Effector memory CD8-positive, alpha-beta T cell (primary cell): ENCODE measurements at regions not wholly inside any gene's neighbourhood (a gene's known extent, or its start where the extent isn't known, plus 50 kb on each side); places are given as distances from the start of the nearest gene placed in this dataset.

Experiments used
- ATAC-seq: fragments of 150-1000 bp; cut with Tn5 transposase; replicated peaks from 2 replicates; pipeline ENCODE4 v1.10.0; 2021; ENCODE audit warnings: mild to moderate bottlenecking, moderate library complexity
- DNase-seq, 3 experiments: peaks; one replicate each; pipeline ENCODE4 v3.0.0; 2021
- H3K27ac Mint-ChIP-seq, 2 donors: one replicate each; pipeline ENCODE4 v1.8.0; 2022; ENCODE audit warnings: mild to moderate bottlenecking in 2 of 2, mixed read lengths in 2 of 2, moderate library complexity in 2 of 2
- H3K27me3 Mint-ChIP-seq, 2 donors: one replicate each; pipeline ENCODE4 v1.8.0; 2022; ENCODE audit warnings: mixed read lengths in 2 of 2
- H3K36me3 Mint-ChIP-seq: one replicate; pipeline ENCODE4 v1.8.0; 2022; ENCODE audit warnings: mild to moderate bottlenecking, moderate library complexity, mixed read lengths; ENCODE audit not compliant: insufficient read depth
- H3K4me1 Mint-ChIP-seq, 2 donors: one replicate each; pipeline ENCODE4 v1.8.0; 2022; ENCODE audit warnings: low read depth in 2 of 2, mixed read lengths in 2 of 2
- H3K4me3 Mint-ChIP-seq, 2 donors: one replicate each; pipeline ENCODE4 v1.8.0; 2022; ENCODE audit warnings: mild to moderate bottlenecking in 2 of 2, mixed read lengths in 2 of 2, moderate library complexity in 2 of 2
- H3K9me3 Mint-ChIP-seq, 2 donors: one replicate each; pipeline ENCODE4 v1.8.0; 2022; ENCODE audit warnings: mixed read lengths in 2 of 2

DNA sequence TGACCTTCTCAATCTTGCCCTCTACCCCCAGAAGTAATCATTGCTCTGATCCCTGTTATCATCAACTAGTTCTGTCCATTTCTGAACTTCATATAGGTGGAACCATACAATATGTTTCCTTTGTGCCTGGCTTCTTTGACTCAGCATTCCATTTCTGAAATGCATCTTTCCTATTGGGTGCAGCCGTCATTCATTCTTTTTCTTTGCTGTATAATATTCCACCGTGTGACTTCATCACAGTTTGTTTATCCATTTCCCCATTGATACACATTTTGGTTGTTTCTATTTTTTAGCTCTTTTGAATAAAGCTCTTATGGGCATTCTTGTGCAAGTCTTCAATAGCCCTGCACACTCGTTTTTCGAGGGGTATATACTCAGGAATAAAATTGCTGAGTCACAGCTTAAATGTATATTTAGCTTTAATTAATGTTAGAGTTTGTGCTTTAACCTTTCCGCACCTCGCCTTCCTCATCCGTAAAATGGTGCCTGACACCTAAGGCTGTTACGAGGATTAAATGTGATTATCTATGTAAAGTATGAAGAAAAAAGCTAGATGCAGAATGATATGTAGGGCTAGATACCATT lies 491.6 kb downstream of the MIAT start:
- Mint-ChIP-seq H3K4me1 (peaks cover 0 to 4% of the 10 kb centered on the region in 2 donors), H3K4me3 (no peak overlapping the region), H3K27ac (no peak overlapping the region), H3K27me3 (peaks cover 25 to 48% of the 10 kb centered on the region in 2 donors), H3K36me3 (no peaks in the 10 kb centered on the region), H3K9me3 (peaks cover 0 to 2% of the 10 kb centered on the region in 2 donors)
- no peak for DNase-seq
- no peak for ATAC-seq

DNA sequence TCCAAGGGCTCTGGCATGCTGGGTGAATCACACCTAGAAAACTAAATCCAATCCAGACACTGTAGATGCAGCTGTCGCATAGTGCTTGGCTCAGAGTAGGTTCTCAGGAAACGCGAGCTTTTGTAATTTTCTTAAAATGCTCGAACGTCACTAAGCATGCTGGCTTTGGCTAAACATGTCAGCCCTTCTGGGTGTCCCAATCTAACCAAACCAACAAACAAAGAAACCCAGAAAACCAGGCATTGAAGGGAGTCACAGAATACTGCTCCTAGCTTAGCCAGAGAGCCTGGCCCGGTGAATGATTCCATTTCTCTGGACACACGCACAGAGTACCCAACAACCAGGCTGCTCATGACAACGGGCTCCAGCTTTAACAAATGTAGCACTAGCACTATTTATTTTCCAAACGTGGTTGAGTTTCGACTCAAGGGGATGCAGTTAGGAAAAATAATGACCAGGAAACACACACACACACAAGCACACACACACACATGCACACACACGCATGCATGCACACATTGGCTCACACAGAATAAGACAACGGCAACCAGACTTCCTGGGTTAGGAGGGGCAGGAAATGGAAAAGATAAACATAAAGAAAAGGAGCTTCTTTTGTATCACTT lies 492.6 kb downstream of the MIAT start:
- no peak overlapping the region for H3K27ac Mint-ChIP-seq
- ATAC-seq (no peak), DNase-seq (no peak)
- H3K27me3 Mint-ChIP-seq = peaks cover 20 to 47% of the 10 kb centered on the region in 2 donors
- H3K36me3 Mint-ChIP-seq = no peaks in the 10 kb centered on the region
- H3K4me3 Mint-ChIP-seq = no peak overlapping the region
- peaks cover 0 to 2% of the 10 kb centered on the region in 2 donors for H3K9me3 Mint-ChIP-seq
- peaks cover 0 to 4% of the 10 kb centered on the region in 2 donors for H3K4me1 Mint-ChIP-seq

DNA sequence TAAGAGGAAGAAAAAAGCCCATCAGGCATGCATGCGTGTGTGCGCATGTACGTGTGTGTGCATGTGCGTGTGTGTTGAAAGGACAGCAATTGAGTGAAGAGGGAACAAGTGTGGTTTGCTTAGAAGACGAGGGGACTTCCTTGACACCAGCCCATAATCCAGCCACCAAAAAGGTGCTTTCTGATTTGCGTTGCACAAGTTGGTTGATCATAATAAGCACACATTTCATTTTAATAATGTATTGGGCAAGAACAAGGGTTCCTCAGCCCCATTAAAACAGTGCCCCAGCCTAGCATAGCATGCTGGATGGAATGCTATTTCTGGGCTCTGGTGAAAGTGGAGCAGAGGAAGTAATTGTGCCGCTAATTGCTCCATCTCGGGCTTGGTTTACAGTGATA lies 493.2 kb downstream of the MIAT start:
- Mint-ChIP-seq H3K4me3 (no peak overlapping the region), H3K36me3 (no peaks in the 10 kb centered on the region), H3K27ac (no peak overlapping the region), H3K27me3 (peaks cover 20 to 47% of the 10 kb centered on the region in 2 donors), H3K9me3 (peaks cover 0 to 2% of the 10 kb centered on the region in 2 donors), H3K4me1 (peaks cover 0 to 4% of the 10 kb centered on the region in 2 donors)
- no peak for ATAC-seq
- DNase-seq = no peak

DNA sequence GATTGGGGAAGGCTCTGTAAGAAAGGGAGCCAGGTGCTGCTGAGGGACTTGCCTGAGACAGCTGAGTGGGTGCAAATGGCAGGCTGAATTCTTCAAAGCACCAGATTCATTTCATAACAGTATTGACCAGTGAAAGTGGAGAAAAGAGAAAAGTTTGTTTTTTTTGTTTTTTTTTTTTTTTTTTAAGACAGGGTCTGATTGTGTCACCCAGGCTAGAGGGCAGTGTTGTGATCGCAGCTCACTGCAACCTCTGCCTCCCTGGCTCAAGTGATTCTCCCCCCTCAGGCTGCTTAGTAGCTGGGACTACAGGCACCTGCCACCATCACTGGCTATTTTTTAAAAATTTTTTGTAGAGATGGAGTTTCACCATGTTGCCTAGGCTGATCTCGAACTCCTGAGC lies 494.0 kb downstream of the MIAT start:
- Mint-ChIP-seq H3K36me3 (no peaks in the 10 kb centered on the region), H3K4me3 (no peak overlapping the region), H3K27ac (no peak overlapping the region), H3K27me3 (peaks cover 21 to 56% of the 10 kb centered on the region in 2 donors), H3K4me1 (peaks cover 0 to 4% of the 10 kb centered on the region in 2 donors), H3K9me3 (peaks cover 0 to 2% of the 10 kb centered on the region in 2 donors)
- ATAC-seq = no peak
- DNase-seq = no peak

DNA sequence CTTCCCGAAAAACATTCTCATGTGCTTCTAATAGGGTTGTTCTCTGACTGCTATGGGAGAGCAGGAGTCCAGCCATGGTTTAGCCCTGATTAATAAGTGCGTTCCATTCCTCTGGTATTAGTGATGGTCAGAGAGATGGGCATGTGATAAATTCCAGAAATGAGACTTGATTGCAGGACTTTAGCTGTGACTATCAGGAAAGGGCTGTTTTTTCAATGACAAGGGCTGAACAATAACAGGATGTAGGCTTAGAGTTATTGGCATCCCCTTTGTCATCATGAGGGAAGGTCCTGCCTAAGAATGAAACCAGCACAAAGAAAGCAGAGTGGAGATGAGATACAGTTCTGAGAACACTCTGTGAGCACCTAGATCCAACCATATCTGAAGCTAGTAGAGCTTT lies 494.6 kb downstream of the MIAT start:
- no peak for ATAC-seq
- Mint-ChIP-seq H3K9me3 (peaks cover 0 to 2% of the 10 kb centered on the region in 2 donors), H3K4me3 (no peak overlapping the region), H3K36me3 (no peaks in the 10 kb centered on the region), H3K27ac (no peak overlapping the region), H3K27me3 (peaks cover 27 to 62% of the 10 kb centered on the region in 2 donors), H3K4me1 (peaks cover 0 to 4% of the 10 kb centered on the region in 2 donors)
- no peak for DNase-seq

DNA sequence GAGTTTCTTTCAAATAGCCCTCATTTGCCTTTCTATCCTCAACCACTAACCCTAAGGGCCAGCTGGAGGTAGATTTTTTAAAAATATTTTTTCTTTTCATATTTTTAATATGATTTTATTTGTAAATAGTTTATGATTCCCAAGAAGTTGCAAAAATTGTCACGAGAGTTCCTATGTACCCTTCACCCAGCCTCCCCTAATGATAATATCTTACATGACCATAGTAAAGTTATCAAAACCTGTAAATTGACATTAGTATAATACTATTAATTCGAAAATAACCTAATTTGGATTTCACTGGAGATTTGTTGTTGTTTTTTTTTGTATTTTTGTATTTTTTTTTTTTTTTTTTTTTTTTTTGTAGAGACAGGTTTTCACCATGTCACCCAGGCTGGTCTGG lies 495.5 kb downstream of the MIAT start:
- H3K27ac Mint-ChIP-seq = no peak overlapping the region
- H3K4me3 Mint-ChIP-seq = no peak overlapping the region
- H3K9me3 Mint-ChIP-seq = peaks cover 0 to 2% of the 10 kb centered on the region in 2 donors
- DNase-seq (no peak), ATAC-seq (no peak)
- peaks cover 28 to 66% of the 10 kb centered on the region in 2 donors for H3K27me3 Mint-ChIP-seq
- H3K36me3 Mint-ChIP-seq = no peaks in the 10 kb centered on the region
- peaks cover 0 to 4% of the 10 kb centered on the region in 2 donors for H3K4me1 Mint-ChIP-seq

- peaks cover 30 to 66% of the 10 kb centered on the region in 2 donors for H3K27me3 Mint-ChIP-seq
- no peak for ATAC-seq
- no peaks in the 10 kb centered on the region for H3K36me3 Mint-ChIP-seq
- no peak for DNase-seq
- H3K27ac Mint-ChIP-seq = no peak overlapping the region
- no peak overlapping the region for H3K4me3 Mint-ChIP-seq
- H3K9me3 Mint-ChIP-seq = peaks cover 0 to 2% of the 10 kb centered on the region in 2 donors
- H3K4me1 Mint-ChIP-seq = peaks cover 0 to 4% of the 10 kb centered on the region in 2 donors
Measured at GRCh38 chr22:27153386-27153785, 496.0 kb downstream of the MIAT start.

- Mint-ChIP-seq H3K4me3 (no peak overlapping the region), H3K9me3 (no peaks in the 10 kb centered on the region), H3K36me3 (no peaks in the 10 kb centered on the region), H3K27ac (no peak overlapping the region), H3K27me3 (peaks cover 27 to 58% of the 10 kb centered on the region in 2 donors), H3K4me1 (peaks cover 0 to 4% of the 10 kb centered on the region in 2 donors)
- no peak for ATAC-seq
- no peak for DNase-seq
Measured at GRCh38 chr22:27154717-27155116, 497.3 kb downstream of the MIAT start.

DNA sequence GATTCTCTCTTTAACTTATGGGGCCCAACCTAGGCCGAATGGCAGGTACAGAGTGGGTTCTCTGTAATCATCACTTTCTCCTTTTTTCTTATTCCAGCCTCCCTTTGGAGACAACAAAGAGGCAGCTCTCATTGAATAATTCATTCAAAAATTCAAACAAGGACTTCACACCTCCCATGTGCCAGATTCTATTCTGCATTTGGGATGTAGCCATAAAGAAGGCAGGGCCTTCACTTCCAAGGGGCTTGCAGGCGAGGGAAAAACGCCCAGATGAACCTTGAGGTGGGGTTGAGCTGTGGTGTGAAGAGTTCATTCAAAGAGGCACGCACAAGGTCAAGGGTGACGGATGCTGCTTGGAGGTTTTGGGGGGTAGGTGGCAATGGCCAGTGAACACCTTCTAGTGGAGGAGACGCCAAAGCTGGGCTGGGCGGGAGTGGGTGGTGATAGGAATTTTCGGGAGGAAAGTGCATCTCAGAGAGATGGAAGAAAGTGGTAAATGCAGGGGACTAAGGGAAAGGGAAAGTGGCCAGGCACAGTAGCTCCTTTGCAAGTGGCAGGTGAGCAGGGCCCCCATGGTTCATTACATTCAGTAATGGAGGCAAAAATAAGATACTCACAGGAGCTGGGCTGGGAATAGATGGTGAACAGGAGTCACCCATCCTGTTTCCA lies 499.6 kb downstream of the MIAT start:
- DNase-seq (no peak), ATAC-seq (no peak)
- H3K4me1 Mint-ChIP-seq = no peaks in the 10 kb centered on the region
- no peak overlapping the region for H3K4me3 Mint-ChIP-seq
- H3K36me3 Mint-ChIP-seq = no peaks in the 10 kb centered on the region
- H3K27ac Mint-ChIP-seq = no peak overlapping the region
- H3K27me3 Mint-ChIP-seq = peaks cover 23 to 43% of the 10 kb centered on the region in 2 donors
- no peaks in the 10 kb centered on the region for H3K9me3 Mint-ChIP-seq

DNA sequence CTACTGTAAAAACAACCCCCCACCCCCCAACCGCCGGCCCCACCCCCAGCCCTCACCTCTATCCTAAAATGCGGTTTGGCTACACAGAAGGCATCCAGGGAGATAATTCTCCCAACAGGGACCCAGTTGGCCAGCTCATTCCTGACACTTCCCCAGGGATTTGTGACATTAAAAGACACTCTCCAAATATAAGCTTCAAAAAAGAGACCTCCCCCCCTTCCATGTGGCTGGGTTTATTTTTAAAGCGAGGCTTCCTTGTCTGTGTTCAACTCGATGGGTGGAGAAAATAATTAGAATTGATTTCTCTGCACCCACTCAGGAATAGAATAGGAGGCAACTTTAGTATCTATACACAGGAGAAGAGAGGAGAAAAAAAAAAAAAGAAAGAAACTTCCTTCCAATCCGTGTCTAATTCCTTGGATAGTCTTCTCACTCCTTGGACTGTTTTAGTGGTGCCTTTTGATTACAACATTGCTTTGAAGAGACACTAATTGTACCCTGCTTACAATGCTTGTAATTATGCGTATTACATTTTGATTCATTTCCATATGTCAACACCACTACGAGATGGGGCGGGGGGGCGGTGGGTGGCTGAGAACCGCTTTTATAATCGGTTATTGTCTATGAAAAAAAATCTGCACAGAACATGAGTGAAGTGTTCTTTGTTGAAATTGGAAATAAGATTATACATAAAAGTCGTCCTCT lies 500.4 kb downstream of the MIAT start:
- H3K36me3 Mint-ChIP-seq = no peaks in the 10 kb centered on the region
- no peaks in the 10 kb centered on the region for H3K4me1 Mint-ChIP-seq
- peaks cover 29 to 46% of the 10 kb centered on the region in 2 donors for H3K27me3 Mint-ChIP-seq
- ATAC-seq (no peak), DNase-seq (no peak)
- no peaks in the 10 kb centered on the region for H3K9me3 Mint-ChIP-seq
- H3K4me3 Mint-ChIP-seq = no peak overlapping the region
- H3K27ac Mint-ChIP-seq = no peak overlapping the region

- no peak overlapping the region for H3K27ac Mint-ChIP-seq
- H3K27me3 Mint-ChIP-seq = peaks cover 30 to 41% of the 10 kb centered on the region in 2 donors
- H3K4me1 Mint-ChIP-seq = no peaks in the 10 kb centered on the region
Measured at GRCh38 chr22:27159016-27159415, 501.6 kb downstream of the MIAT start.

GRCh38 chr22:27159716-27160295 lies 502.4 kb downstream of the MIAT start:
- no peaks in the 10 kb centered on the region for H3K9me3 Mint-ChIP-seq

More at GRCh38 chr22:27159016-27159415, 501.6 kb downstream of the MIAT start:
- no peaks in the 10 kb centered on the region for H3K9me3 Mint-ChIP-seq
- no peaks in the 10 kb centered on the region for H3K36me3 Mint-ChIP-seq
- ATAC-seq = no peak
- no peak for DNase-seq
- H3K4me3 Mint-ChIP-seq = no peak overlapping the region

More at GRCh38 chr22:27159716-27160295, 502.4 kb downstream of the MIAT start:
- DNase-seq (no peak), ATAC-seq (no peak)
- Mint-ChIP-seq H3K4me1 (no peaks in the 10 kb centered on the region), H3K36me3 (no peaks in the 10 kb centered on the region), H3K27ac (no peak overlapping the region), H3K27me3 (peaks cover 30 to 37% of the 10 kb centered on the region in 2 donors), H3K4me3 (no peak overlapping the region)
